Thyroid gland (tissue), 4 donors: ENCODE measurements at regions not wholly inside any gene's neighbourhood (a gene's known extent, or its start where the extent isn't known, plus 50 kb on each side); places are given as distances from the start of the nearest gene placed in this dataset.

Experiments
- POLR2A ChIP-seq, 2 donors: fragments of 450-650 bp; IDR thresholded peaks; one replicate each; pipeline ENCODE4 v1.6.1; 2017; ENCODE audit warnings: antibody characterized with exemption in 2 of 2, mild to moderate bottlenecking in 2 of 2, moderate library complexity in 1 of 2
- TF ChIP-seq, protein P1 (sequence below), 6 experiments: fragments of 200-600 bp in 3 of 6; fragments of 450-650 bp in 3 of 6; sonication (generic) in 3 of 6; IDR thresholded peaks; one replicate each; pipeline ENCODE4 v1.5.1; 2016 to 2019; ENCODE audit warnings: antibody characterized with exemption in 6 of 6, mild to moderate bottlenecking in 2 of 6, inconsistent platforms in 1 of 6, moderate library complexity in 1 of 6

GRCh38 chr6:165881806-165882205 lies 218.8 kb upstream of the PDE10A start:
- TF ChIP-seq, protein P1, sequence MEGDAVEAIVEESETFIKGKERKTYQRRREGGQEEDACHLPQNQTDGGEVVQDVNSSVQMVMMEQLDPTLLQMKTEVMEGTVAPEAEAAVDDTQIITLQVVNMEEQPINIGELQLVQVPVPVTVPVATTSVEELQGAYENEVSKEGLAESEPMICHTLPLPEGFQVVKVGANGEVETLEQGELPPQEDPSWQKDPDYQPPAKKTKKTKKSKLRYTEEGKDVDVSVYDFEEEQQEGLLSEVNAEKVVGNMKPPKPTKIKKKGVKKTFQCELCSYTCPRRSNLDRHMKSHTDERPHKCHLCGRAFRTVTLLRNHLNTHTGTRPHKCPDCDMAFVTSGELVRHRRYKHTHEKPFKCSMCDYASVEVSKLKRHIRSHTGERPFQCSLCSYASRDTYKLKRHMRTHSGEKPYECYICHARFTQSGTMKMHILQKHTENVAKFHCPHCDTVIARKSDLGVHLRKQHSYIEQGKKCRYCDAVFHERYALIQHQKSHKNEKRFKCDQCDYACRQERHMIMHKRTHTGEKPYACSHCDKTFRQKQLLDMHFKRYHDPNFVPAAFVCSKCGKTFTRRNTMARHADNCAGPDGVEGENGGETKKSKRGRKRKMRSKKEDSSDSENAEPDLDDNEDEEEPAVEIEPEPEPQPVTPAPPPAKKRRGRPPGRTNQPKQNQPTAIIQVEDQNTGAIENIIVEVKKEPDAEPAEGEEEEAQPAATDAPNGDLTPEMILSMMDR (IDR thresholded peaks at IDR 0.05): no peak
- no peak for TF ChIP-seq POLR2A (IDR thresholded peaks at IDR 0.05)
